GM21528 (cell line): ENCODE measurements at regions not wholly inside any gene's neighbourhood (a gene's known extent, or its start where the extent isn't known, plus 50 kb on each side); places are given as distances from the start of the nearest gene placed in this dataset.

Experiments used
- ATAC-seq: cut with Tn5 transposase; IDR thresholded peaks from one replicate; pipeline ENCODE4 v1.9.1; 2021; ENCODE audit warnings: mild to moderate bottlenecking, moderate library complexity; ENCODE audit not compliant: unreplicated experiment, low FRiP score

- ATAC-seq, result no peak
Measured at GRCh38 chr2:228269351-228269750, 87.9 kb upstream of the SPHKAP start.

DNA sequence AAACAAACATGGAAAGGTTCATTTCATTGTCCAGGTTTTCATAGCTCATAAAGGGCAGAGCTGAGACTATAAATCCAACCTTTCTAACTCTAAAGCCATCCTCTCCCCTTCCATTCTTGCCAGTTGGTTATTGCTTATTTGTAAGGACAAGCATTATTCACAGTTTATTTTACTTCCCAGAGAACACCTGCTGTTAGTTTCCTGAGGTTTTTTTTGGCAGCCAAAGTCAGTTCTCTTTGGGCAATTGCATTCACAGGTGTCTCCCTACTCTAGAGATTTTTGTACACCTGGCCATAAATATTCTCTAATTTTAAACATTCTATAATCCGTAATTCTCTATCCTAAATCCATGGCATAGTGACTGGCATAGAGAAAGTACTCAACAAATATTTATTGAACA is 87.3 kb upstream of the SPHKAP start:
- no peak for ATAC-seq

- no peak for ATAC-seq
Measured at GRCh38 chr2:228268301-228268700, 86.8 kb upstream of the SPHKAP start.

DNA sequence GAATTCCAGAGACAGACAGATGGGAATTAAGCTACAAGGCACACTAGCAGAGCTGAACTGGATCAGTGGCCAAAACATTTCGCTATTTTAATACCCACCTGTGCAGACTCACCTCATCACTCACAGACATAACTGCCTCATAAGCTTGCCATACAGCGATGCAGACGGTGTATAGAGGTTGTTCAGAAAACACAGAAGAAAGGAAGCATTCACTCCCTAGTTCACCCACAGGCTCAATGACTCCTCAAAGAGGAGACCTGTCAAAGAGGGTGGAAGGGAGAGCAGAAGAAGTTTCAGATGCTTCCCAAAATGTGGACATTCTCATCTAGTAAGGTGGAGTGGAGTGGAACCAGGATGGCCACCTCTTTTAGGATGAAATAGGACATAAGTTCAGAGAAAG is 81.7 kb upstream of the SPHKAP start:
- no peak for ATAC-seq

- no peak for ATAC-seq
Measured at GRCh38 chr2:228261546-228261945, 80.1 kb upstream of the SPHKAP start.

- ATAC-seq, result no peak
Measured at GRCh38 chr2:228257379-228257778, 75.9 kb upstream of the SPHKAP start.

GRCh38 chr2:228253752-228254151 is 72.3 kb upstream of the SPHKAP start:
- ATAC-seq, result no peak

GRCh38 chr2:228247335-228247734 is 65.8 kb upstream of the SPHKAP start:
- ATAC-seq, result no peak

DNA sequence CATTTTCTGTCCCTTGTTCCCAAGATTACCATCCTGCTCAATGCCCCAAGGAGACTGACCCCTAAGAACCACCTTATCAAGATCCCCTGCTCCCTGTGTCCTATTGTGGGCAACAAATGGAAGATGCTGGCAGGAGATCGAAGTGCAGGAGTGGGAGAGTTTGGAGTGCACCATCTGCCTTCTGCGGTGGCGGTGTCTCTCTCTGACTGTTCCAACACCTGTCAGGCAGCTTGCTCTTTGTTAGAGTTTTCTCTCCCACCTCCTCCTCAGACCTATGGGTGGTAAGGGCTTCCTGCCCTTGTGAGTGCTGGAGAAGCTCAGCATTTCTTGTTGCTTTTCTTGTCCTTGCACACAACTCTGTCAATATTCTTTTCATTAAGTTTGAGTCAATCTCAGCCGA is 64.1 kb upstream of the SPHKAP start:
- ATAC-seq, result no peak

- no peak for ATAC-seq
Measured at GRCh38 chr2:228242591-228242990, 61.1 kb upstream of the SPHKAP start.

- ATAC-seq, result no peak
Measured at GRCh38 chr2:228239907-228240561, 58.5 kb upstream of the SPHKAP start.

DNA sequence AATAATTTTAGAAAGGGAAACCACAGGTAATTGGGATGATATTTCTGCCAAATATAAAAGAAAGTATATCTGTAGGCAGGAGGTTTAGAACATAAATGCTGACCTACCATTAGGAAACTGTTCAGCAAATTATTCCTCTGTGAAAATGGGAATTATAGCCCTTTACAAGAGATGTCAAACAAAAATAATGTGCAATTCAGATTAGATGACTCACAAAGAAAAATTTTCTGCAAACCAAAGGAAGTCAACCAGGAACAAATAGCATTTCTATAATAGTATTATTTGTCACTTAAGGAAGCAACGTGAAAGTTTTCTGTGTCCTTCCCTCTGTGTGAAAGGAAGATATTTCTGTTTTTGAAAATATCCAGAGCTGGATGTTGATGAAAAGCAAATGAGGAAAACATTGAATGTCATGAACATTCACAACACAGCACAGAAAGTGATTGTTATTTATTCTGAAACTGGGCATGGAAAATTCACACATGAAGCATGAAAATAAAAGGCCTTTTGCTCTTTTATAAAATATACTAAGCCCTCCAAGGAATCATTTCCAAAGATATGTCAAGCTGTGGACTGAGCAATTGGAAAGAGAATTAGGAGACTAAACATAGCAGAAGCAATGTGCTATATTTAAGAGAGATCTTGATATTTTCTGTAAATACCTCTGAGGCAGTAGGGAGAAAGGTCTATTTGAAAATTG is 57.9 kb upstream of the SPHKAP start:
- no peak for ATAC-seq
